Coronary artery (tissue), 2 donors: ENCODE measurements at regions not wholly inside any gene's neighbourhood (a gene's known extent, or its start where the extent isn't known, plus 50 kb on each side); places are given as distances from the start of the nearest gene placed in this dataset.

Source experiments
- DNase-seq: peaks from one replicate; pipeline ENCODE4 v3.0.0-alpha.2; 2017; ENCODE audit warnings: low spot score
- H3K27ac ChIP-seq, 2 donors: fragments of 200-600 bp; sonication (generic); one replicate each; pipeline ENCODE4 v1.5.1; 2016 to 2019
- H3K4me3 ChIP-seq: fragments of 200-600 bp; sonication (generic); 2 replicates; pipeline ENCODE4 v1.5.1; 2016; ENCODE audit warnings: mild to moderate bottlenecking, moderate library complexity
- TF ChIP-seq, protein P1 (sequence below): fragments of 200-600 bp; sonication (generic); IDR thresholded peaks from one replicate; pipeline ENCODE4 v1.5.1; 2019; ENCODE audit warnings: antibody characterized with exemption

DNA sequence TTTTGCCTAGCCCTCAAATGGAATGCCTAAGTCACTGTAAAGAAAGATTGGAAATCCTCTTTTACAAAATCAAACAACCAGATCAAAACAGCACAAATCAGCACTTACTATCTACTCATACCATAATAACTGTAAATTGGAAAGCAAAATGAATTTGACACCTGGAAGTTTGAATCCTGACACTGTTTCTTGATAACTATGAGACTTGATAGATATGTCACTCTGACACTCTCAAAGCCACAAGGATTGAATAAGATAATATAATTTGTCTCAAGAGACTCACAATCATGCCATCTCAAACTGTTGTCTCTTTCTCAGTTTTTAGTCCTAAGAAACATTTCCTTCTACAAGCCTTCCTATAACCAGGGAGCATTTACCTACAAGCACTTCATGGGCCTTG, 302.6 kb upstream of the DIAPH2 start:
- TF ChIP-seq, protein P1, sequence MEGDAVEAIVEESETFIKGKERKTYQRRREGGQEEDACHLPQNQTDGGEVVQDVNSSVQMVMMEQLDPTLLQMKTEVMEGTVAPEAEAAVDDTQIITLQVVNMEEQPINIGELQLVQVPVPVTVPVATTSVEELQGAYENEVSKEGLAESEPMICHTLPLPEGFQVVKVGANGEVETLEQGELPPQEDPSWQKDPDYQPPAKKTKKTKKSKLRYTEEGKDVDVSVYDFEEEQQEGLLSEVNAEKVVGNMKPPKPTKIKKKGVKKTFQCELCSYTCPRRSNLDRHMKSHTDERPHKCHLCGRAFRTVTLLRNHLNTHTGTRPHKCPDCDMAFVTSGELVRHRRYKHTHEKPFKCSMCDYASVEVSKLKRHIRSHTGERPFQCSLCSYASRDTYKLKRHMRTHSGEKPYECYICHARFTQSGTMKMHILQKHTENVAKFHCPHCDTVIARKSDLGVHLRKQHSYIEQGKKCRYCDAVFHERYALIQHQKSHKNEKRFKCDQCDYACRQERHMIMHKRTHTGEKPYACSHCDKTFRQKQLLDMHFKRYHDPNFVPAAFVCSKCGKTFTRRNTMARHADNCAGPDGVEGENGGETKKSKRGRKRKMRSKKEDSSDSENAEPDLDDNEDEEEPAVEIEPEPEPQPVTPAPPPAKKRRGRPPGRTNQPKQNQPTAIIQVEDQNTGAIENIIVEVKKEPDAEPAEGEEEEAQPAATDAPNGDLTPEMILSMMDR: no peak
- DNase-seq: no peak
- H3K4me3 ChIP-seq: no peak overlapping the region

DNA sequence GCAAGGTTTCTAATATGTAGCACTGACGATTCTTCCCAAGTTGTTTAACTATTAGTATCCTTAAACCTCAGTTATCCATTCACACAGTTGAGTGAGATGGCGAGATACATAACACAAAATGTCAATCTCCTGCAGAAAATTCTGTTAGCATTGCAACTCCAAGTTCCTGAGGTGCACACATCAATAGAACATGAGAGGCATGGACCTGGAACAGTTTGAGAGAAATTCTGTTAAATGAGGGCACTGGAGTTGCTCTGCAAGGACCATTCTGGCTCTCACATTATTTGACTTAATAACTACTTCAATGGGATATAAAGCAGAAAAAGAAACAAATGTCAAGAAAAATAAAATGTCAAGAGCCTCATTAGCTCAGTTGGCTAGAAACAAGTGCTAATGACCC, 301.2 kb upstream of the DIAPH2 start:
- DNase-seq: no peak
- Histone ChIP-seq H3K4me3 (no peak overlapping the region), H3K27ac (no peak overlapping the region)
- TF ChIP-seq, protein P1: no peak

More for the DNA sequence above, 302.6 kb upstream of the DIAPH2 start:
- H3K27ac ChIP-seq: no peak overlapping the region

DNA sequence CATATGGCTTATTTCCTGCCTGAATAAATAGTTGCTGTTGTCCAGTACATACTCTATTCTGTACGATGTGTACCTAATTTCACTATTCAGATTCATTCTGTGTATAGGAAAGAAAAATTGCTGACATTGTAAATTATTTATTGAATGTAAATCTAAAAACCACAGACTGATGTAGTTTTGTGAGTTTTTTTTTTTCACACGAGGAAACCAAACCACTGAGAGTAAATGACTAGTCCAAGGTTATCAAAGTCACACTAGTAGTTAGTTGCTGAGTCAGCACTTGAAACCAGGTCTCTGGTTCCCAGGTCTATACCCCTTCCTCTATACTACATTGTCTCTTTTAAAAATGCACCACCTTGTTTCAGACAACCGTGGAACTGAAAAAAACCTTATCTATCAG, 298.3 kb upstream of the DIAPH2 start:
- TF ChIP-seq, protein P1: no peak
- Histone ChIP-seq H3K4me3 (no peak overlapping the region), H3K27ac (no peak overlapping the region)
- DNase-seq: no peak

DNA sequence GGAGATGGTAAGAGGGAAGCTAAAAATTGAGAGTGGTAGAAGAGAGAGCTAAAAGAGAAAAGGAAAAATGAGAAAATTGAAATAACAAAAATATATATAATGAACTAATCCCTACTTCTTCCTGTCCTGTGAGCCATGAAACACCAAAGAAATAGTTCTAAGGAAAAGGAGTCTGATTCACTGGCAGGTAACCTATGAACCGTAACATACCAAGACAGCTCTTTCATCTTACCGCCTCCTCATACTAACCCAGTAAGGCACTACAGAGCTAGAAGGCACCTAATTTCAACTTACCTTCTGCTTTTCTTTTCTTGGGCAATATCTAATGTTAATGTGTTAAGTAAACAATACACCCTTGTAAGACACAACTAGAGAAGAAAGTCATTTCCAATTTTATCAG, 297.7 kb upstream of the DIAPH2 start:
- TF ChIP-seq, protein P1: no peak
- H3K27ac ChIP-seq: no peak overlapping the region
- no peak for DNase-seq
- no peak overlapping the region for H3K4me3 ChIP-seq

DNA sequence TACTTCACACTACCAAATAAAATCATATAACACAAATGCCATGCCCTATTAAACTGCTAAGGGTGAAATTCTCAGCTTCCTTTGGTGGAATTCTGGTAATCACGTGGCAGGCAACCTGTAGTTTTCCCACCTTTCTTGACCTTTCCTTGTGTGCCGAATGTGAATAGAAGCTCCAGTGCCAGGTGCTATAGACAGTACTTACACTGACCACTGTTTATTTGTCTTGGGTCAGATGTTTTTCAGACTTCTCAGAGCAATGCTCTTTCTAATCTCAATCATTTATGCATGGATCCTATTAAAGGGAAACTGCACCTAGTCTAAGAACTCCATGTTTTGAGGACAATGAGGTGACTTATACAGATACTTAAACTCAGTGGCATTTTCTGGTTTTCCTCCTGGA, 296.8 kb upstream of the DIAPH2 start:
- TF ChIP-seq, protein P1: no peak
- DNase-seq: no peak
- no peak overlapping the region for H3K4me3 ChIP-seq

DNA sequence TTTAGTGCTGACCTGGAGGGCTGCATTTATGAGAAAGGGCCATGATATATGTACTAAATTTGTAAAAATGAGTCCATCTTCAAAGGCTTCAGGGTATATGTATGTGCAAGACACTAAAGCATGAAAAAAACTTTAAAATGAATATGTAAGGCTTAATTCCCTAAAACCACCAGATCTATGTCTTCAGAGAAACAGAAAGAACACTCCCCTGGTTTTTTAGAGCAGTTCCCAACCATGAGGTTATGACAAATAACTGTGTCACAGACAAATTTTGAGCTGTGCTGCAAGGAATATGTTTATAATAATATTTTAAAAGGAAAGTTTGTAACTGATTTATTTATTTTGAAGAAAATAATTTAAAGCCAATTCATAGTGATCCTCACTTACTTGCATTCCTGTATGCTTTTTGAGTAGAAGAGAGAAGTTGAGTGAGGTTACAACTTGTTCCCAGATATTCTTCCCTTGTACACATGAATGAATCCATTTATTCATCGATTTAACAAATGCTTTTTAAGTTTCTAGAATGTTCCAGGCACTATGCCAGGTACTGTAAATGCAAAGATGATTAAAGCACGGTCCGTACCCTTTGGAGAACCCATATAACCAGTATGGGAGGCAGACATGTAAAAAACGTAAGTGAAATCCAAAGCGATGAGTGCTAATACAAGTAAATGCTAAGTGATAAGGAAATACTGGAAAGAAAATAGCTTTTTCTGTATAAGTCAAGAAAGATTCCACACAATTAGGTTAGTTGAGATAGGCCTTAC, 295.2 kb upstream of the DIAPH2 start:
- DNase-seq: no peak
- Histone ChIP-seq H3K4me3 (no peak overlapping the region), H3K27ac (no peak overlapping the region)
- TF ChIP-seq, protein P1: no peak

More for the DNA sequence above, 296.8 kb upstream of the DIAPH2 start:
- no peak overlapping the region for H3K27ac ChIP-seq

DNA sequence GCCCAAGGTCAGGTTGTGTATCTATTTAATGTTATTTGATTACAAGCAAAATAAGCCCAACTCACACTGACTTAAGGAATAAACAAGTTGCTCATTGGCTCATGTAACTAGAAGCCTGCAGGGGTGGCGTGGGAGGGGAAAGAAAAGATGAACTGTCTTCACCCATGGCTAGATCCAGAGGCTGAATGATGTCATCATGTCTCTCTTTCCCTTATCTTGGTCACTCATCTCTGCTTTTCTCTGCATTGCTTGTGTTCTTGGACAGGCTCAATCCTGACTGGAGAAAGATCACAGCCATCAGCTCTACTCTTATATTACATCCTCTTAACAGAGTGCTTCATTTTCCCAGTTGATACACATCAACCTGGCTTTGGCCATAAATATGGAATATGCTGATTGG, 290.0 kb upstream of the DIAPH2 start:
- H3K4me3 ChIP-seq: no peak overlapping the region
- DNase-seq: no peak
- no peak overlapping the region for H3K27ac ChIP-seq
- TF ChIP-seq, protein P1: no peak
